ENCODE measurements at regions not wholly inside any gene's neighbourhood (a gene's known extent, or its start where the extent isn't known, plus 50 kb on each side); places are given as distances from the start of the nearest gene placed in this dataset.

DNA sequence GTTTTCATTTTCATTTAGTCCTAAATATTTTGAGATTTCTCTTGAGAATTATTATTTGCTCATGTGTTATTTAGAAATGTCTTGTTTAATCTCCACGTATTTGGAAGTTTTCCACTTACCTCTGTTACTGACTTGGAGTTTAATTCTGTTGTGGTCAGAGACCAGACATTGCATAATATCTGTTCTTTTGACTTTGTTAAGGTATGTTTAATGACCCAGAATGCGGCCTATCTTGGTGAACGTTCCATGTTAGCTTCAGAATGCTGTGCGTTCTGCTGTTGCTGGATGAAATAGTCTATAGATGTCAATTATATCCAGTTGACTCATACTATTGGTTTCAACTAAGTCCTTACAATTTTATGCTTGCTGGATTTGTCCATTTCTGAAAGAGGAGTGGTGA lies 325.3 kb upstream of the TARS1 start:
- ATAC-seq: no peak
- DNase-seq (ENCODE audit: low read depth in 1 of 2, low spot score in 1 of 2): no peak
- Histone ChIP-seq H3K27ac (no peak overlapping the region), H3K4me3 (no peak overlapping the region), H3K4me1 (no peaks in the 10 kb centered on the region), H3K9me3 (no peaks in the 10 kb centered on the region), H3K4me2 (no peak overlapping the region)
- POLR2A ChIA-PET: no interaction called here
- no peak for FAIRE-seq
- TF ChIP-seq, protein P1, sequence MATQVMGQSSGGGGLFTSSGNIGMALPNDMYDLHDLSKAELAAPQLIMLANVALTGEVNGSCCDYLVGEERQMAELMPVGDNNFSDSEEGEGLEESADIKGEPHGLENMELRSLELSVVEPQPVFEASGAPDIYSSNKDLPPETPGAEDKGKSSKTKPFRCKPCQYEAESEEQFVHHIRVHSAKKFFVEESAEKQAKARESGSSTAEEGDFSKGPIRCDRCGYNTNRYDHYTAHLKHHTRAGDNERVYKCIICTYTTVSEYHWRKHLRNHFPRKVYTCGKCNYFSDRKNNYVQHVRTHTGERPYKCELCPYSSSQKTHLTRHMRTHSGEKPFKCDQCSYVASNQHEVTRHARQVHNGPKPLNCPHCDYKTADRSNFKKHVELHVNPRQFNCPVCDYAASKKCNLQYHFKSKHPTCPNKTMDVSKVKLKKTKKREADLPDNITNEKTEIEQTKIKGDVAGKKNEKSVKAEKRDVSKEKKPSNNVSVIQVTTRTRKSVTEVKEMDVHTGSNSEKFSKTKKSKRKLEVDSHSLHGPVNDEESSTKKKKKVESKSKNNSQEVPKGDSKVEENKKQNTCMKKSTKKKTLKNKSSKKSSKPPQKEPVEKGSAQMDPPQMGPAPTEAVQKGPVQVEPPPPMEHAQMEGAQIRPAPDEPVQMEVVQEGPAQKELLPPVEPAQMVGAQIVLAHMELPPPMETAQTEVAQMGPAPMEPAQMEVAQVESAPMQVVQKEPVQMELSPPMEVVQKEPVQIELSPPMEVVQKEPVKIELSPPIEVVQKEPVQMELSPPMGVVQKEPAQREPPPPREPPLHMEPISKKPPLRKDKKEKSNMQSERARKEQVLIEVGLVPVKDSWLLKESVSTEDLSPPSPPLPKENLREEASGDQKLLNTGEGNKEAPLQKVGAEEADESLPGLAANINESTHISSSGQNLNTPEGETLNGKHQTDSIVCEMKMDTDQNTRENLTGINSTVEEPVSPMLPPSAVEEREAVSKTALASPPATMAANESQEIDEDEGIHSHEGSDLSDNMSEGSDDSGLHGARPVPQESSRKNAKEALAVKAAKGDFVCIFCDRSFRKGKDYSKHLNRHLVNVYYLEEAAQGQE (IDR thresholded peaks at IDR 0.05): no peak
- TF ChIP-seq, protein P2, sequence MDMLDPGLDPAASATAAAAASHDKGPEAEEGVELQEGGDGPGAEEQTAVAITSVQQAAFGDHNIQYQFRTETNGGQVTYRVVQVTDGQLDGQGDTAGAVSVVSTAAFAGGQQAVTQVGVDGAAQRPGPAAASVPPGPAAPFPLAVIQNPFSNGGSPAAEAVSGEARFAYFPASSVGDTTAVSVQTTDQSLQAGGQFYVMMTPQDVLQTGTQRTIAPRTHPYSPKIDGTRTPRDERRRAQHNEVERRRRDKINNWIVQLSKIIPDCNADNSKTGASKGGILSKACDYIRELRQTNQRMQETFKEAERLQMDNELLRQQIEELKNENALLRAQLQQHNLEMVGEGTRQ (IDR thresholded peaks at IDR 0.05): no peak
- TF ChIP-seq POLR2AphosphoS2 (conservative IDR thresholded peaks at IDR 0.05; ENCODE audit: low read length): no peak
- TF ChIP-seq NFE2L2 (conservative IDR thresholded peaks at IDR 0.05; ENCODE audit: low read length): no peak
- TF ChIP-seq CHD4 (IDR thresholded peaks at IDR 0.05; ENCODE audit: borderline replicate concordance): no peak
- no peak for TF ChIP-seq CBX8 (IDR thresholded peaks at IDR 0.05)
- TF ChIP-seq HEYL (CRISPR knock-in tag; IDR thresholded peaks at IDR 0.05): no peak
- TF ChIP-seq FOSL2 (IDR thresholded peaks at IDR 0.05): no peak
- no peak for TF ChIP-seq FOSL2 (CRISPR knock-in tag; IDR thresholded peaks at IDR 0.05)
- WGBS (ENCODE audit: missing lambda C conversion rate): 79% methylated on average over 4 of the region's 4 CpGs
- CTCF ChIA-PET: no interaction called here

DNA sequence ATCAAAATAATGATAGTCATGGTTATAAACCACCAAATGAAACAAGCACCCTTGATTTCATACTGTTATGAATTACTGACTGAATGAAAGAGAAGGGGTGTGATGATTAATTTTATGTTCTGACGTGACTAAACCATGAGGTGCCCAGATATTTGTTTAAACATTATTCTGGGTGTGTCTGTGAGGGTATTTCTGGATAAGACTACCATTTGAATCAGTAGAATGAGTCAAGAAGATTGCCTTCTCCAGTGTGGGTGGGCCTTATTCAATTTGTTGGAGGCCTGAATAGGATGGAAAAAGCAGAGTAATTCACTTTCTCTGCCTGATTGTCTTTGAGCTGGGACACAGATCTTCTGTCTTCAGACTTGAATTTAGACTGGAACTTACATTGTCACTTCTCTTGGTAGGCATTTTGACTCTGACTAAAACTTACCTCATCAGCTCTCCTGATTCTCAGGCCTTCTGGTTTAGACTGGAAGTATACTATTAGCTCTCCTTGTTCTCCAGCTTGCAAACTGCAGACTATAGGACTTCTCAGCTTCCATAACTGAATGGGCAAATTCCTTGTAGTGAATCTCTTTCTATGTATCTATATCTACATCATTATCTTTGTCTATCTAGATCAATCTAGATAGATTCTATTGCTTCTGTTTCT lies 321.9 kb upstream of the TARS1 start:
- H3K4me1 ChIP-seq: no peaks in the 10 kb centered on the region
- H3K9me3 ChIP-seq: no peaks in the 10 kb centered on the region
- H3K4me3 ChIP-seq: no peak overlapping the region
- no peak for FAIRE-seq
- H3K4me2 ChIP-seq: no peak overlapping the region
- 21% methylated on average over 1 of the region's 1 CpG for WGBS (ENCODE audit: missing lambda C conversion rate)
- POLR2A ChIA-PET: no interaction called here
- TF ChIP-seq, protein P3, sequence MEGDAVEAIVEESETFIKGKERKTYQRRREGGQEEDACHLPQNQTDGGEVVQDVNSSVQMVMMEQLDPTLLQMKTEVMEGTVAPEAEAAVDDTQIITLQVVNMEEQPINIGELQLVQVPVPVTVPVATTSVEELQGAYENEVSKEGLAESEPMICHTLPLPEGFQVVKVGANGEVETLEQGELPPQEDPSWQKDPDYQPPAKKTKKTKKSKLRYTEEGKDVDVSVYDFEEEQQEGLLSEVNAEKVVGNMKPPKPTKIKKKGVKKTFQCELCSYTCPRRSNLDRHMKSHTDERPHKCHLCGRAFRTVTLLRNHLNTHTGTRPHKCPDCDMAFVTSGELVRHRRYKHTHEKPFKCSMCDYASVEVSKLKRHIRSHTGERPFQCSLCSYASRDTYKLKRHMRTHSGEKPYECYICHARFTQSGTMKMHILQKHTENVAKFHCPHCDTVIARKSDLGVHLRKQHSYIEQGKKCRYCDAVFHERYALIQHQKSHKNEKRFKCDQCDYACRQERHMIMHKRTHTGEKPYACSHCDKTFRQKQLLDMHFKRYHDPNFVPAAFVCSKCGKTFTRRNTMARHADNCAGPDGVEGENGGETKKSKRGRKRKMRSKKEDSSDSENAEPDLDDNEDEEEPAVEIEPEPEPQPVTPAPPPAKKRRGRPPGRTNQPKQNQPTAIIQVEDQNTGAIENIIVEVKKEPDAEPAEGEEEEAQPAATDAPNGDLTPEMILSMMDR (IDR thresholded peaks at IDR 0.05): no peak
- no peak overlapping the region for H3K27ac ChIP-seq
- no peak for ATAC-seq
- DNase-seq (ENCODE audit: low read depth in 1 of 2, low spot score in 1 of 2): no peak
- CTCF ChIA-PET: no interaction called here

DNA sequence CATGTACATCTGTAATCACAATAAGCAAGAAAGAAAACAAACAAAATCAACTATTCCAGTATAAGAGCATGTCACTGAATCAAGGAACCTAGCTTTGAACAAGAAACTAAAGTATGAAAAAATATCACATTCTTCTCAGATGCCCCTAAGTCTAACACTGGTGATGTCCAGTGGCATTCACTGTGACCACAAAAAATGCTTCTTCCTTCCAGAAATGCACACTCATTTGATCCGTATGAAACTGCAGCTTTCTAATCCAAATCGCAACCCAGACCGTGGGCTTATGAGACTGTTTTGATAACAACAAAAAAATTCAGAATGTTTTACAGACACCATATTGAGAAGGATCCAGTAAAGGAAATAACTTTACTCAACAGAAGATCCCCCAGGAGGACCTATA lies 320.1 kb upstream of the TARS1 start:
- POLR2A ChIA-PET: no interaction called here
- no peak for FAIRE-seq
- H3K4me2 ChIP-seq: no peak overlapping the region

More for the DNA sequence above, 320.1 kb upstream of the TARS1 start:
- H3K27ac ChIP-seq: no peak overlapping the region
- ATAC-seq (no peak), DNase-seq (ENCODE audit: low read depth in 1 of 2, low spot score in 1 of 2) (no peak)
- no peak overlapping the region for H3K4me3 ChIP-seq
- no peaks in the 10 kb centered on the region for H3K4me1 ChIP-seq
- CTCF ChIA-PET: interaction anchor here (1.1 kb wide), 1 partner anchor 17 kb away, joined by 3 read pairs; no protein-coding TSS in a partner anchor
- H3K9me3 ChIP-seq: no peaks in the 10 kb centered on the region
- TF ChIP-seq EHMT2 (IDR thresholded peaks at IDR 0.05; ENCODE audit: low read depth) (no peak), ZNF302 (CRISPR knock-in tag; IDR thresholded peaks at IDR 0.05) (no peak), EHF (CRISPR knock-in tag; IDR thresholded peaks at IDR 0.05) (no peak), HOXA7 (CRISPR knock-in tag; IDR thresholded peaks at IDR 0.05) (no peak), RAD21 (conservative IDR thresholded peaks at IDR 0.05 in 1 of 2, IDR thresholded peaks at IDR 0.05 in 1 of 2) (no peak), POLR2A (IDR thresholded peaks at IDR 0.05; ENCODE audit: low read length) (no peak), HDAC2 (IDR thresholded peaks at IDR 0.05) (no peak), HOXB5 (CRISPR knock-in tag; IDR thresholded peaks at IDR 0.05) (no peak), TFCP2L1 (CRISPR knock-in tag; IDR thresholded peaks at IDR 0.05) (no peak), MYC (IDR thresholded peaks at IDR 0.05; ENCODE audit: borderline replicate concordance, low read length) (no peak), POLR2AphosphoS2 (conservative IDR thresholded peaks at IDR 0.05; ENCODE audit: low read length) (no peak)
- TF ChIP-seq, protein P4, sequence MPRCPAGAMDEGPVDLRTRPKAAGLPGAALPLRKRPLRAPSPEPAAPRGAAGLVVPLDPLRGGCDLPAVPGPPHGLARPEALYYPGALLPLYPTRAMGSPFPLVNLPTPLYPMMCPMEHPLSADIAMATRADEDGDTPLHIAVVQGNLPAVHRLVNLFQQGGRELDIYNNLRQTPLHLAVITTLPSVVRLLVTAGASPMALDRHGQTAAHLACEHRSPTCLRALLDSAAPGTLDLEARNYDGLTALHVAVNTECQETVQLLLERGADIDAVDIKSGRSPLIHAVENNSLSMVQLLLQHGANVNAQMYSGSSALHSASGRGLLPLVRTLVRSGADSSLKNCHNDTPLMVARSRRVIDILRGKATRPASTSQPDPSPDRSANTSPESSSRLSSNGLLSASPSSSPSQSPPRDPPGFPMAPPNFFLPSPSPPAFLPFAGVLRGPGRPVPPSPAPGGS (IDR thresholded peaks at IDR 0.05): no peak
- TF ChIP-seq, protein P5, sequence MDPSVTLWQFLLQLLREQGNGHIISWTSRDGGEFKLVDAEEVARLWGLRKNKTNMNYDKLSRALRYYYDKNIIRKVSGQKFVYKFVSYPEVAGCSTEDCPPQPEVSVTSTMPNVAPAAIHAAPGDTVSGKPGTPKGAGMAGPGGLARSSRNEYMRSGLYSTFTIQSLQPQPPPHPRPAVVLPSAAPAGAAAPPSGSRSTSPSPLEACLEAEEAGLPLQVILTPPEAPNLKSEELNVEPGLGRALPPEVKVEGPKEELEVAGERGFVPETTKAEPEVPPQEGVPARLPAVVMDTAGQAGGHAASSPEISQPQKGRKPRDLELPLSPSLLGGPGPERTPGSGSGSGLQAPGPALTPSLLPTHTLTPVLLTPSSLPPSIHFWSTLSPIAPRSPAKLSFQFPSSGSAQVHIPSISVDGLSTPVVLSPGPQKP (IDR thresholded peaks at IDR 0.05; ENCODE audit: low read depth, low read length): no peak
- TF ChIP-seq, protein P6, sequence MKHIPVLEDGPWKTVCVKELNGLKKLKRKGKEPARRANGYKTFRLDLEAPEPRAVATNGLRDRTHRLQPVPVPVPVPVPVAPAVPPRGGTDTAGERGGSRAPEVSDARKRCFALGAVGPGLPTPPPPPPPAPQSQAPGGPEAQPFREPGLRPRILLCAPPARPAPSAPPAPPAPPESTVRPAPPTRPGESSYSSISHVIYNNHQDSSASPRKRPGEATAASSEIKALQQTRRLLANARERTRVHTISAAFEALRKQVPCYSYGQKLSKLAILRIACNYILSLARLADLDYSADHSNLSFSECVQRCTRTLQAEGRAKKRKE (CRISPR knock-in tag; IDR thresholded peaks at IDR 0.05; ENCODE audit: low read depth): no peak
- WGBS (ENCODE audit: missing lambda C conversion rate): 90% methylated on average over 3 of the region's 3 CpGs

Measured in A549 (cell line).